ENCODE measurements at regions not wholly inside any gene's neighbourhood (a gene's known extent, or its start where the extent isn't known, plus 50 kb on each side); places are given as distances from the start of the nearest gene placed in this dataset.
A peak's percentile ranks its signal among the peaks of the same experiment; 100 is the strongest.

DNA sequence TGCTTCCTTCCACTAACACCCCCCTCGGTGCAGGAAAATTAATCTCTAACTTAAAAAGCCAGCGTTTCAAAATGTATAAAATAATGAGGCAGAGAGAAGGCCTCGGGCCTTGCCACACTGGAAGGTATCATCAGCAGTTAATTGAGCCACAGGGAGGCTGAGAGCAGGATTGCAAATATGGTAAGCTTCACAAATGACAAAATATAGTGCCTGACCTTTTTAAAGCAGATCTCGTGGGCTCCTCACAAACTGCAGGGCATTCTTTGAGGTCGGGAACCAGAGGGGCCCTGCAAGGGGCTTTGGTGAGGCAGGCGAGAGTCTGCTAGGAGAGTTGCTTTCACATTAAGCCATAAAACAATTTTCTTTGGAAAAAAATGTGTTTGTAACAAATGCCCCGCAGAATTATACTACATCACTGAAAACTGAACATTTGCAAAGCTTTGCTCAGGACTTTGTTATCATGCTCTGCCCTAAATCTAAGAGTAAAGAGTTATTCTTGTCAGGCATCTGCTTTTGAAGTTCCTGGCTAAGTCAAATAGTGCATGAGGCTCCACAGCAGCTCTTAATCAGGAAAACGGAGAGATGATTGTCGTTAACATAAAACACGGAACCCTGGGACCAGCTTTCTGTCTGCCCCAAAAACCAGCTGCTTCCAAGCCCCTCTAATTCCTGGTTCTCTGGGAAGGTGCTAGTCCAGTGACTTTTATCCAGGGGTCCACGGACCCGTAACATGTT is 61.4 kb upstream of the SYT13 start:
- TF ChIP-seq CTCF (IDR thresholded peaks at IDR 0.05; ENCODE audit: control insufficient read depth, extremely low read depth, insufficient read depth): no peak
- H3K4me3 ChIP-seq (ENCODE audit: low read depth, low read length): no peak overlapping the region
- DNase-seq (ENCODE audit: low read depth): no peak

GRCh38 chr11:45345491-45345890 is 59.4 kb upstream of the SYT13 start:
- no peak overlapping the region for H3K4me3 ChIP-seq (ENCODE audit: low read depth, low read length)
- no peak for TF ChIP-seq CTCF (IDR thresholded peaks at IDR 0.05; ENCODE audit: control insufficient read depth, extremely low read depth, insufficient read depth)
- no peak for DNase-seq (ENCODE audit: low read depth)

DNA sequence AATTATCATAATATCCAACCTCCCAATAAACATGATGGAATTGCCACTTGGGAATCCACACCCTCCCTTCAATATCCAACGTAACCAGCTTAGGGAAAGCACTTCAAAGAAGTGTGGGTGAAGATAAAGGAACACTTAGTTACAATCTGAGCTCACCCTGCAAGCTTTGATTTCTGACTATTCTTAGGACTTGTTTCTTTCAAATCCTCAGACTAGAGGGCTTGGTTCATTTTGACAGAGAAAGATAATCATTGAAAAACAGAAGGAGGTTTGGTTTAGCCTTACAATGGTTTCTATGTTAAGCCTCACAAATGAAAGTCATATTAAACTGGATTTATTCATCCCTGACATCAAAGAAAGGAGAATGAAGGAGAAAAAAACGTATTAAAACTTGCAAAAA is 57.9 kb upstream of the SYT13 start:
- no peak for TF ChIP-seq CTCF (IDR thresholded peaks at IDR 0.05; ENCODE audit: control insufficient read depth, extremely low read depth, insufficient read depth)
- H3K4me3 ChIP-seq (ENCODE audit: low read depth, low read length): no peak overlapping the region
- DNase-seq (ENCODE audit: low read depth): no peak

DNA sequence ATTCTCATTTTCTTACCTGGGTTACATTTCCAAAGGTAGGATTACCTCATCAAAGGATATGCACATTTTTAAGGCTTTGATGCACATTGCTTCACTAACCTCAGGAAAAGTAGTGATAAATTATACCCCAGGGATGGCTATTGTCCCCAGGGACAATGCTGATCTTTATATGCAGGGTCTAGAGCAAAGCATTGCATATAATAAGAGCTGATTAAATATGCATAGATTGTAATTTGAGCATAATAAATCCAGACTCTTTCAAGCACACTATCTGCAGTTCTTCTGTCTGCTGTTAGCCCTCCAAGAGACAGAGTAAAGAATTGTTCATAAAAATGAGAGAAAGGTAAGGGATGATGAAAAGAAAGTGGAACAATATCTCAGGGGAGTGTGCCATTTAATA is 57.3 kb upstream of the SYT13 start:
- no peak for TF ChIP-seq CTCF (IDR thresholded peaks at IDR 0.05; ENCODE audit: control insufficient read depth, extremely low read depth, insufficient read depth)
- DNase-seq (ENCODE audit: low read depth): no peak
- H3K4me3 ChIP-seq (ENCODE audit: low read depth, low read length): no peak overlapping the region

GRCh38 chr11:45341372-45341771 is 55.2 kb upstream of the SYT13 start:
- no peak for DNase-seq (ENCODE audit: low read depth)
- TF ChIP-seq CTCF (IDR thresholded peaks at IDR 0.05; ENCODE audit: control insufficient read depth, extremely low read depth, insufficient read depth): no peak
- no peak overlapping the region for H3K4me3 ChIP-seq (ENCODE audit: low read depth, low read length)

GRCh38 chr11:45339729-45340519 is 53.8 kb upstream of the SYT13 start:
- no peak overlapping the region for H3K4me3 ChIP-seq (ENCODE audit: low read depth, low read length)
- peak; percentile 87 for TF ChIP-seq CTCF (IDR thresholded peaks at IDR 0.05; ENCODE audit: control insufficient read depth, extremely low read depth, insufficient read depth)
- DNase-seq (ENCODE audit: low read depth): peak; percentile 75

All from LNCaP clone FGC (cell line).